Lung (tissue), 11 donors: ENCODE measurements at regions not wholly inside any gene's neighbourhood (a gene's known extent, or its start where the extent isn't known, plus 50 kb on each side); places are given as distances from the start of the nearest gene placed in this dataset.
A peak's percentile ranks its signal among the peaks of the same experiment; 100 is the strongest.

ENCODE experiments used
- ATAC-seq: fragments of 200-7000 bp; cut with Tn5 transposase; one replicate; pipeline ENCODE4 v1.9.1; 2020; ENCODE audit warnings: moderate number of reproducible peaks; ENCODE audit not compliant: insufficient read depth, low FRiP score
- DNase-seq, 3 donors: peaks; one replicate each; pipeline ENCODE4 v3.0.0-alpha.2; 2013 to 2017
- H3K27ac ChIP-seq, 2 donors: one replicate each; pipeline ENCODE4 v1.5.1; 2013; ENCODE audit warnings: mild to moderate bottlenecking in 2 of 2, moderate library complexity in 2 of 2, control low read depth in 1 of 2, inconsistent platforms in 1 of 2, low read depth in 1 of 2, low read length in 1 of 2
- H3K27me3 ChIP-seq, 3 donors: one replicate each; pipeline ENCODE4 v1.5.1; 2013; ENCODE audit warnings: low read length in 2 of 3; ENCODE audit not compliant: control insufficient read depth in 3 of 3, insufficient read depth in 3 of 3
- H3K36me3 ChIP-seq, 4 donors: one replicate each; pipeline ENCODE4 v1.5.1; 2013; ENCODE audit warnings: low read length in 4 of 4, mild to moderate bottlenecking in 1 of 4, moderate library complexity in 1 of 4; ENCODE audit not compliant: control insufficient read depth in 4 of 4, insufficient read depth in 4 of 4
- H3K4me1 ChIP-seq, 5 donors: one replicate each; pipeline ENCODE4 v1.5.1; 2013; ENCODE audit warnings: low read length in 5 of 5, mild to moderate bottlenecking in 2 of 5, moderate library complexity in 1 of 5; ENCODE audit not compliant: control insufficient read depth in 5 of 5, insufficient read depth in 5 of 5
- H3K4me3 ChIP-seq: one replicate; pipeline ENCODE4 v1.5.1; 2013; ENCODE audit warnings: mild to moderate bottlenecking, control low read depth, moderate library complexity
- H3K9ac ChIP-seq, 2 donors: one replicate each; pipeline ENCODE4 v1.5.1; 2013; ENCODE audit warnings: low read length in 2 of 2, control low read depth in 1 of 2; ENCODE audit not compliant: insufficient read depth in 1 of 2
- H3K9me3 ChIP-seq, 4 donors: one replicate each; pipeline ENCODE4 v1.5.1; 2013; ENCODE audit warnings: low read length in 3 of 4, mild to moderate bottlenecking in 1 of 4, moderate library complexity in 1 of 4; ENCODE audit not compliant: control insufficient read depth in 4 of 4, insufficient read depth in 3 of 4
- WGBS, 2 donors: extraction: QIAGEN DNeasy Blood & Tissue Kit; methylation state at CpG; one replicate each; pipeline ENCODE4 v1.1.7; 2013; 5-methylcytosine and 5-hydroxymethylcytosine counted together
- TF ChIP-seq, protein P1 (sequence below): IDR thresholded peaks from 2 replicates; pipeline ENCODE4 v1.5.1; 2012; ENCODE audit warnings: mild to moderate bottlenecking; ENCODE audit errors: control extremely low read depth, extremely low read depth
- donor health status: control.
- donor health status: control.
- donor health status: Bipolar disorder and iron deficiency.
- donor health status: healthy.
- donor health status: DM: yes; HTN: yes; CAD: no.

DNA sequence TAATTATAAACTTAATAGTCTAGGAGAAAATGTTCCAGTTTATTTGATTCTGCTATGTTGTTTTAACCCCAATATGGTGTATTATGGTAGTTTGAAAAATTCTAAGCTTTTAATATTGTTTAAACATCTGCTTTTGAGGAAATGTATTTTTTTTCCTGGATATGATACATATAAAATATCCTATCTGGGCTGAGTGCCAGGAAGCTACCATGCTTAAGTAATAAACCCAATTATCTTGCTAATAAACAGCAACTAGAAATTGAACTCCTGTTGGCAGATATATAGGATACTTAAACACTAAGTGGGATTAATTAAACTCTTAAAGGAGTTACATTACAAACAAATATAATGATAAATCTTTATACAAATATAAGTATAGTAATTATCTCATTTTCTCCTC, 293.7 kb upstream of the GRM7 start:
- no peak overlapping the region for H3K4me3 ChIP-seq
- H3K9me3 ChIP-seq: no peaks in the 10 kb centered on the region
- H3K27me3 ChIP-seq: no peaks in the 10 kb centered on the region
- TF ChIP-seq, protein P1, sequence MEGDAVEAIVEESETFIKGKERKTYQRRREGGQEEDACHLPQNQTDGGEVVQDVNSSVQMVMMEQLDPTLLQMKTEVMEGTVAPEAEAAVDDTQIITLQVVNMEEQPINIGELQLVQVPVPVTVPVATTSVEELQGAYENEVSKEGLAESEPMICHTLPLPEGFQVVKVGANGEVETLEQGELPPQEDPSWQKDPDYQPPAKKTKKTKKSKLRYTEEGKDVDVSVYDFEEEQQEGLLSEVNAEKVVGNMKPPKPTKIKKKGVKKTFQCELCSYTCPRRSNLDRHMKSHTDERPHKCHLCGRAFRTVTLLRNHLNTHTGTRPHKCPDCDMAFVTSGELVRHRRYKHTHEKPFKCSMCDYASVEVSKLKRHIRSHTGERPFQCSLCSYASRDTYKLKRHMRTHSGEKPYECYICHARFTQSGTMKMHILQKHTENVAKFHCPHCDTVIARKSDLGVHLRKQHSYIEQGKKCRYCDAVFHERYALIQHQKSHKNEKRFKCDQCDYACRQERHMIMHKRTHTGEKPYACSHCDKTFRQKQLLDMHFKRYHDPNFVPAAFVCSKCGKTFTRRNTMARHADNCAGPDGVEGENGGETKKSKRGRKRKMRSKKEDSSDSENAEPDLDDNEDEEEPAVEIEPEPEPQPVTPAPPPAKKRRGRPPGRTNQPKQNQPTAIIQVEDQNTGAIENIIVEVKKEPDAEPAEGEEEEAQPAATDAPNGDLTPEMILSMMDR: no peak
- DNase-seq: peak in 1 of 3 donors; percentile 6
- H3K27ac ChIP-seq: no peak overlapping the region
- ATAC-seq: no peak
- no peaks in the 10 kb centered on the region for H3K4me1 ChIP-seq
- H3K9ac ChIP-seq: no peak overlapping the region
- no peaks in the 10 kb centered on the region for H3K36me3 ChIP-seq

DNA sequence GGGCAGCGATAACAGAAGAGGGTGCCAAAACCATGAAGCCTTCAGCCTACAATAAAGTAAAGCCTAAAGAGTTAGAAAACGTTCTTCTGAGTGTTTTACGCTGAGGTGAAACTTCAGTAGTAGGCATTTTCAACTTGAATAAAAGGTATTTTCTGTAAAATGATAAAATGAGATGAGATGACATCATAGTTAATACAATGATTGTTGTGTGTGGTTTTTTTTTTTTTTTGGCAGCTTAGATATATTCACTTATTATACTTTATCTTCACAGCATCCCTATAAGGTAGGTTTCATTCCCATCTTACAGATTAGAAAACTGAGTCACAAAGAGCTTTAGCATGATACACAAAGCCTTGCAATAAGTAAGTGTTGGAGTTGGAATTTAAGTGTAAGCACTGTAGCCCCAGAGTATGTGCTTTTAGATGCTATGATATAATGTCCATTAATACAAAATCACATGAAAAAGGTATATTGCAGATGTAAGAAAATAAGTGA, 291.9 kb upstream of the GRM7 start:
- Histone ChIP-seq H3K9me3 (no peaks in the 10 kb centered on the region), H3K27me3 (no peaks in the 10 kb centered on the region), H3K36me3 (no peaks in the 10 kb centered on the region), H3K9ac (no peak overlapping the region), H3K4me1 (no peaks in the 10 kb centered on the region), H3K4me3 (no peak overlapping the region), H3K27ac (no peak overlapping the region)
- WGBS, 2 donors: 78 to 87% methylated on average over 3 of the region's 3 CpGs
- TF ChIP-seq, protein P1: no peak
- ATAC-seq (no peak), DNase-seq (no peak)

DNA sequence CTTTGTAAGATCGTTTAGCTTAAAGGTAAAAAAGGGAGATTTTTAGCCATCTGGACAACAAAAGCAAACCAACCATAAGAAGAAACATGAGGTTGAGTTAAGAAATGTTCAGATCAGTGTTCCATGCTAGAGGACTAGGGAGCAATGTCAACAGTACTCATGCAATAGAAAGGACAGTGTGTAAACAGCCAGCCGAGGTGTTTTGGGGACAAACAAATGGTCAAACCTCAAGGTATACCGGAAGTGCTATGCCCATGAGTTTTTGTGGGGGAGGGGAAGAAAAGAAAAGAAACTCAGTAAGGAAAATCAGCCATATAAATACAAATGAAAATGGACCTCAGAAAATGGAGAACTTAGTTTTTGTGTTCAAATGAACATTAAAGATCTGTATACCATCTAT, 289.5 kb upstream of the GRM7 start:
- WGBS, 2 donors: 75 to 85% methylated on average over 3 of the region's 3 CpGs
- H3K9me3 ChIP-seq: no peaks in the 10 kb centered on the region
- ATAC-seq (no peak), DNase-seq (no peak)
- no peak overlapping the region for H3K4me3 ChIP-seq
- H3K36me3 ChIP-seq: no peaks in the 10 kb centered on the region
- H3K27ac ChIP-seq: no peak overlapping the region
- no peaks in the 10 kb centered on the region for H3K4me1 ChIP-seq
- H3K27me3 ChIP-seq: no peaks in the 10 kb centered on the region
- TF ChIP-seq, protein P1: no peak
- H3K9ac ChIP-seq: no peak overlapping the region

DNA sequence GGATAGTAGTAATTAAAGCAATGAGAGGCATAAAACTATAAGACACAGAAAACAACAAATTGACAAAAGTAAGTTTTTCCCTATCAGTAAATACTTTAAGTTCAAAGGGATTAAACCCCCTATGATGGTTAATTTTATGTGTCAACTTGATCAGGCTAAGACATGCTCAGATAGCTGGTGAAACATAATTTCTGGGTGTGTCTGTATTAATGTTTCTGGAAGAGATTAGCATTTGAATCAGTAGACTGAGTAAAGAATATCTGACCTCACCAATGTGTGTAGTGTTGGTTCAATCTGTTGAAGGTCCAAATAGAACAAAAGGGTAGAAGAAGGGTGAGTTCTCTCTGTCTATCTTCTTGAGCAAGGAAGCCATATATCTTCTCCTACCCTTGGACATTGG, 283.3 kb upstream of the GRM7 start:
- Histone ChIP-seq H3K9ac (no peak overlapping the region), H3K4me1 (no peaks in the 10 kb centered on the region), H3K4me3 (no peak overlapping the region), H3K27me3 (no peaks in the 10 kb centered on the region), H3K27ac (no peak overlapping the region), H3K36me3 (no peaks in the 10 kb centered on the region), H3K9me3 (no peaks in the 10 kb centered on the region)
- DNase-seq (no peak), ATAC-seq (no peak)
- TF ChIP-seq, protein P1: no peak
